ENCODE measurements at regions not wholly inside any gene's neighbourhood (a gene's known extent, or its start where the extent isn't known, plus 50 kb on each side); places are given as distances from the start of the nearest gene placed in this dataset.

GRCh38 chr12:97051341-97051740 is 144.3 kb downstream of the NEDD1 start:
- no peaks in the 10 kb centered on the region for H3K36me3 Mint-ChIP-seq (ENCODE audit: low read depth)
- 83 to 100% methylated on average over 2 of the region's 2 CpGs for WGBS, 2 experiments (ENCODE audit: insufficient coverage in 1 of 2, insufficient read length in 1 of 2)

GRCh38 chr12:97061171-97061570 is 154.1 kb downstream of the NEDD1 start:
- Histone ChIP-seq H3K36me3 (ENCODE audit: control insufficient read depth, insufficient read depth, low read length) (no peaks in the 10 kb centered on the region), H3K9me3 (ENCODE audit: control insufficient read depth, low read length) (peaks cover 12% of the 10 kb centered on the region), H3K27me3 (ENCODE audit: control insufficient read depth, insufficient read depth, low read length, poor library complexity, severe bottlenecking) (no peaks in the 10 kb centered on the region), H3K27ac (ENCODE audit: low read depth, low read length) (no peak overlapping the region), H3K4me1 (ENCODE audit: control insufficient read depth, insufficient read depth, low read length) (no peaks in the 10 kb centered on the region), H3K4me3 (ENCODE audit: low read length) (no peak overlapping the region), H3K9ac (ENCODE audit: extremely low read depth, low read length, poor library complexity, severe bottlenecking) (no peak overlapping the region)
- Mint-ChIP-seq H3K27me3 (ENCODE audit: insufficient read depth) (no peaks in the 10 kb centered on the region), H3K4me1 (peaks cover 3% of the 10 kb centered on the region), H3K27ac (no peak overlapping the region), H3K4me3 (no peak overlapping the region), H3K36me3 (ENCODE audit: low read depth) (no peaks in the 10 kb centered on the region), H3K9me3 (peaks cover 12% of the 10 kb centered on the region)
- no peak for DNase-seq
- no peak for TF ChIP-seq CTCF (conservative IDR thresholded peaks at IDR 0.05)
- 84 to 100% methylated on average over 1 to 3 of the region's 3 CpGs for WGBS, 2 experiments (ENCODE audit: insufficient coverage in 1 of 2, insufficient read length in 1 of 2)

More at GRCh38 chr12:97051341-97051740, 144.3 kb downstream of the NEDD1 start:
- DNase-seq, result no peak
- Histone ChIP-seq H3K9me3 (ENCODE audit: control insufficient read depth, low read length) (peaks cover 3% of the 10 kb centered on the region), H3K36me3 (ENCODE audit: control insufficient read depth, insufficient read depth, low read length) (no peaks in the 10 kb centered on the region), H3K4me3 (ENCODE audit: low read length) (no peak overlapping the region), H3K27me3 (ENCODE audit: control insufficient read depth, insufficient read depth, low read length, poor library complexity, severe bottlenecking) (no peaks in the 10 kb centered on the region), H3K27ac (ENCODE audit: low read depth, low read length) (no peak overlapping the region), H3K9ac (ENCODE audit: extremely low read depth, low read length, poor library complexity, severe bottlenecking) (no peak overlapping the region), H3K4me1 (ENCODE audit: control insufficient read depth, insufficient read depth, low read length) (no peaks in the 10 kb centered on the region)
- no peak for TF ChIP-seq CTCF (conservative IDR thresholded peaks at IDR 0.05)
- H3K4me1 Mint-ChIP-seq, result peaks cover 14% of the 10 kb centered on the region
- H3K9me3 Mint-ChIP-seq, result peaks cover 2% of the 10 kb centered on the region
- H3K4me3 Mint-ChIP-seq, result no peak overlapping the region
- H3K27me3 Mint-ChIP-seq (ENCODE audit: insufficient read depth), result no peaks in the 10 kb centered on the region
- no peak overlapping the region for H3K27ac Mint-ChIP-seq

GRCh38 chr12:97063292-97063935 is 156.4 kb downstream of the NEDD1 start:
- Histone ChIP-seq H3K9ac (ENCODE audit: extremely low read depth, low read length, poor library complexity, severe bottlenecking) (no peak overlapping the region), H3K4me1 (ENCODE audit: control insufficient read depth, insufficient read depth, low read length) (no peaks in the 10 kb centered on the region), H3K36me3 (ENCODE audit: control insufficient read depth, insufficient read depth, low read length) (no peaks in the 10 kb centered on the region), H3K27ac (ENCODE audit: low read depth, low read length) (no peak overlapping the region), H3K4me3 (ENCODE audit: low read length) (no peak overlapping the region), H3K27me3 (ENCODE audit: control insufficient read depth, insufficient read depth, low read length, poor library complexity, severe bottlenecking) (no peaks in the 10 kb centered on the region), H3K9me3 (ENCODE audit: control insufficient read depth, low read length) (no peaks in the 10 kb centered on the region)
- Mint-ChIP-seq H3K27me3 (ENCODE audit: insufficient read depth) (no peaks in the 10 kb centered on the region), H3K36me3 (ENCODE audit: low read depth) (no peaks in the 10 kb centered on the region), H3K4me1 (peaks cover 3% of the 10 kb centered on the region), H3K27ac (no peak overlapping the region), H3K4me3 (no peak overlapping the region), H3K9me3 (peaks cover 2% of the 10 kb centered on the region)
- no peak for TF ChIP-seq CTCF (conservative IDR thresholded peaks at IDR 0.05)
- DNase-seq, result no peak
- 93 to 100% methylated on average over 1 of the region's 1 CpG for WGBS, 2 experiments (ENCODE audit: insufficient coverage in 1 of 2, insufficient read length in 1 of 2)

Measured in endodermal cell (in vitro differentiated cells).